Ascending aorta (tissue), 2 donors: ENCODE measurements at regions not wholly inside any gene's neighbourhood (a gene's known extent, or its start where the extent isn't known, plus 50 kb on each side); places are given as distances from the start of the nearest gene placed in this dataset.

ENCODE experiments used
- DNase-seq, 2 donors: peaks; one replicate each; pipeline ENCODE4 v3.0.0-alpha.2; 2019; ENCODE audit warnings: low spot score in 2 of 2
- H3K27ac ChIP-seq, 2 donors: fragments of 200-600 bp; sonication (generic); one replicate each; pipeline ENCODE4 v1.5.1; 2016 to 2017; ENCODE audit warnings: mild to moderate bottlenecking in 1 of 2
- H3K27me3 ChIP-seq: fragments of 200-600 bp; sonication (generic); one replicate; pipeline ENCODE4 v1.5.1; 2017
- H3K36me3 ChIP-seq, 2 donors: fragments of 200-600 bp; sonication (generic); one replicate each; pipeline ENCODE4 v1.5.1; 2016
- H3K4me1 ChIP-seq, 2 donors: fragments of 200-600 bp; sonication (generic); one replicate each; pipeline ENCODE4 v1.5.1; 2016 to 2017; ENCODE audit warnings: mild to moderate bottlenecking in 1 of 2
- H3K4me3 ChIP-seq, 2 donors: fragments of 200-600 bp; sonication (generic); one replicate each; pipeline ENCODE4 v1.5.1; 2016 to 2017; ENCODE audit warnings: mild to moderate bottlenecking in 1 of 2
- H3K9me3 ChIP-seq, 2 donors: fragments of 200-600 bp; sonication (generic); one replicate each; pipeline ENCODE4 v1.5.1; 2016
- intact Hi-C: fragments of 100-400 bp; cut with DNase I; formaldehyde crosslinking; loops from one replicate; pipeline ENCODE4 v1.15.1; 2023
- TF ChIP-seq, protein P1 (sequence below), 3 experiments: fragments of 200-600 bp in 2 of 3; fragments of 450-650 bp in 1 of 3; sonication (generic) in 2 of 3; IDR thresholded peaks; one replicate each; pipeline ENCODE4 v1.5.1; 2016 to 2019; ENCODE audit warnings: antibody characterized with exemption in 3 of 3, mild to moderate bottlenecking in 1 of 3, moderate library complexity in 1 of 3

DNA sequence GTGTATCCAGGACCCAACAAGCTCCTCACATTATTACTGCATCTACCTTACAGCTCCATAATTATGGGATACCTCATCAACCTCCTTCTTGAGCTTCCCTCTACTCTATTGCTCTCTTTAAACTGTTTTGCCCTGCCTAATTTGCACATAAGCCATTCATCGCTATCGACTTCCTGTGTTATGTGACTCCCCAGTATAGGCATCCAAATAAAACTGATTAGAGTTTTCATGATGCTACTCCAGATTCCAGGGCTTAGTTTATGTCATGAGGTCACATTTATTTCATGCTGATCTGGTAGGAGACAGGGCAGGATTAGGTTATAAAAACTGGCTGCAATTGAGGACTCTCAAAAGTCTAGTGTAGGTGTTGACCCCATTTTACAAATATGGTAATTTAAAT lies 569.9 kb upstream of the MGAT4C start:
- TF ChIP-seq, protein P1, sequence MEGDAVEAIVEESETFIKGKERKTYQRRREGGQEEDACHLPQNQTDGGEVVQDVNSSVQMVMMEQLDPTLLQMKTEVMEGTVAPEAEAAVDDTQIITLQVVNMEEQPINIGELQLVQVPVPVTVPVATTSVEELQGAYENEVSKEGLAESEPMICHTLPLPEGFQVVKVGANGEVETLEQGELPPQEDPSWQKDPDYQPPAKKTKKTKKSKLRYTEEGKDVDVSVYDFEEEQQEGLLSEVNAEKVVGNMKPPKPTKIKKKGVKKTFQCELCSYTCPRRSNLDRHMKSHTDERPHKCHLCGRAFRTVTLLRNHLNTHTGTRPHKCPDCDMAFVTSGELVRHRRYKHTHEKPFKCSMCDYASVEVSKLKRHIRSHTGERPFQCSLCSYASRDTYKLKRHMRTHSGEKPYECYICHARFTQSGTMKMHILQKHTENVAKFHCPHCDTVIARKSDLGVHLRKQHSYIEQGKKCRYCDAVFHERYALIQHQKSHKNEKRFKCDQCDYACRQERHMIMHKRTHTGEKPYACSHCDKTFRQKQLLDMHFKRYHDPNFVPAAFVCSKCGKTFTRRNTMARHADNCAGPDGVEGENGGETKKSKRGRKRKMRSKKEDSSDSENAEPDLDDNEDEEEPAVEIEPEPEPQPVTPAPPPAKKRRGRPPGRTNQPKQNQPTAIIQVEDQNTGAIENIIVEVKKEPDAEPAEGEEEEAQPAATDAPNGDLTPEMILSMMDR (IDR thresholded peaks at IDR 0.05): no peak
- DNase-seq: no peak
- H3K4me3 ChIP-seq: no peak overlapping the region
- no peaks in the 10 kb centered on the region for H3K27me3 ChIP-seq
- H3K36me3 ChIP-seq: no peaks in the 10 kb centered on the region
- no peaks in the 10 kb centered on the region for H3K4me1 ChIP-seq
- intact Hi-C loops: no loop called here
- no peak overlapping the region for H3K27ac ChIP-seq
- H3K9me3 ChIP-seq: no peaks in the 10 kb centered on the region

DNA sequence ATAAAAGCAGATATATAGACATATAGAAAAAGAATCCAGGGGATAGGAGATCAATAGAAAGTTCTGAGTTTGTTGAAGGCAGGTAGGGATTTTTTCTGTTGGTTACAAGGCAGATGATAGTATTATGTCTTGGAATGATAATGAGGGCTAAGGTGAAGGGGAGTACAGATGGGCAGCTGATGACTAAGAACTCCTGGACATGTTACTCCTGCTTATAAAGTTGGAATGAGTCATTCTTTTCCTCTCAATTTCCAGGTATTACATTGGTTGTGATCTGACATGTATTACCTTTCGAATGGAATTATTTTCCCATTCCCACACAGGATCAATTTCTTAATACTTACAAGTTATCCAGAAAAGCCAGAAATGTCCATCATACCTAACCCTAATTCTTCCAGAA lies 545.2 kb upstream of the MGAT4C start:
- H3K4me1 ChIP-seq: no peaks in the 10 kb centered on the region
- intact Hi-C loops: no loop called here
- no peaks in the 10 kb centered on the region for H3K27me3 ChIP-seq
- no peaks in the 10 kb centered on the region for H3K9me3 ChIP-seq
- no peak overlapping the region for H3K27ac ChIP-seq
- DNase-seq: no peak
- no peak overlapping the region for H3K4me3 ChIP-seq
- no peaks in the 10 kb centered on the region for H3K36me3 ChIP-seq
- TF ChIP-seq, protein P1 (IDR thresholded peaks at IDR 0.05): no peak

DNA sequence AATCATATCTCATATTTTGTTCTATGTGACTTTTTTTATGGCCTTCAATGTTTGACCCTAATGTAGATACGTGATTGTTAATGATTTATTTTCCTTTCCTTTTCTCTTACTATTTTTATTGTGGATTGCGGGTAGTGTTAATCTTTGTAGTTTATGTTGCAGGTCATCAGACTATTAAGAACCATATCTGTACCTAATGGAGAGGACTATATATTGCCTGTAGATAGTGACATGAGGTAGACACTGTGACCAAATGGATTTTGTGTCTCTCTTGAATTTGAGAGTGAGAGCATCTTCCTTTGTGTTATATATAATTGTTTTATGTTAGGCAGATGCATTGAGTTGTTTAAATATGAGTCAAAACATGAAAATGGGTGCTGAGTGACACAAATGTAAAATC lies 543.4 kb upstream of the MGAT4C start:
- Histone ChIP-seq H3K4me3 (no peak overlapping the region), H3K27ac (no peak overlapping the region), H3K27me3 (no peaks in the 10 kb centered on the region), H3K36me3 (no peaks in the 10 kb centered on the region), H3K9me3 (no peaks in the 10 kb centered on the region), H3K4me1 (no peaks in the 10 kb centered on the region)
- TF ChIP-seq, protein P1 (IDR thresholded peaks at IDR 0.05): no peak
- intact Hi-C loops: no loop called here
- DNase-seq: no peak

DNA sequence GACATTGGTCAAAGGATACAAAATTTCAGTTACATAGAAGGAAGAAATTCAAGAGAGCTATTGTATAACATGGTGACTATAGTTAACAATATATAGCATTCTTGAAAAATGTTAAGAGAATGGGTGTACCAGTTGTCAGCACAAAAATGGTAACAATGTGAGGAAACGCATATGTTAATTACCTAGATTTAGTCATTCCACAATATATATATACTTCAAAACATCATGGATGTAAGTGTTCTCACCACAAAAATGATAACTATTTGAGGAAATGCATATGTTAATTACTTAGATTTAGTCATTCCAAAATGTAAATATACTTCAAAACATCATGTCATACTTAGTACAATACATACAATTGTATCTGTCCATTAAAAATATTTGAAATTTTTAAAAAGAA lies 540.4 kb upstream of the MGAT4C start:
- H3K9me3 ChIP-seq: no peaks in the 10 kb centered on the region
- no peaks in the 10 kb centered on the region for H3K27me3 ChIP-seq
- TF ChIP-seq, protein P1 (IDR thresholded peaks at IDR 0.05): no peak
- H3K27ac ChIP-seq: no peak overlapping the region
- intact Hi-C loops: no loop called here
- no peaks in the 10 kb centered on the region for H3K4me1 ChIP-seq
- DNase-seq: no peak
- H3K36me3 ChIP-seq: no peaks in the 10 kb centered on the region
- H3K4me3 ChIP-seq: no peak overlapping the region

DNA sequence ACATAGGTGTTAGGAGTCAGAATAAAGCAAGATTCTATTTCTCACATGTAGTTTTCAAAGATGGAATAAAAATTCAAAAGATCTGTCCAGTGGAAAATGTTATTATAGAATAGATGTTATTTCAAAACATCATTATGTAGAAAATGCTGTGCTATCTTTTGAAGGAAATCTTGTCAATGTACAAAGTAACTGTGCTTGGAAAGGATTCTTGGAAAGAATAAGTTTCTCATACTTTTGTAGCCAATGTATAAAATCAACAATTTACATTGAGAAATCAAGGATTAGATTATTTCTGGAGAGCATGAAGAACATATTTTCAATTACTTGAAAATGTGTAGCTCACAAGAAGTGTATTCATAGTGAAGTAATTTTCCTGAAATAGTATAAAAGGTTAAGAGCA lies 532.5 kb upstream of the MGAT4C start:
- H3K4me3 ChIP-seq: no peak overlapping the region

DNA sequence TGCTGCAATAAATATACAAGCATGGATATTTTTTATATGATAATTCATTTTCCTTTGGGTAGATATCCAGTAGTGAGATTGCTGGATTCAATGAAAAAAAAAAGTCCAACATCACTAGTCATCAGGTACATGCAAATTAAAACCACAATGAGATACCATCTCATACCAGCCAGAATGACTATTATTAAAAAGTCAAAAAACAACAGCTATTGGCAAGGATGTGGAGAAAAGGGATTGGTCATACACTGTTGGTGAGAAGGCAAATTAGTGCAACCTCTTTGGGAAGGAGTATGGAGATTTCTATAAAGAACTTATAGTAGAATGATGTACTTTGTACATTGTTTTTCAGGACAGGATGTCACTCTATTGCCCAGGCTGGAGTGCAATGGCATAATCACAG lies 531.2 kb upstream of the MGAT4C start:
- DNase-seq: no peak
- H3K36me3 ChIP-seq: no peaks in the 10 kb centered on the region
- H3K27ac ChIP-seq: no peak overlapping the region
- H3K27me3 ChIP-seq: no peaks in the 10 kb centered on the region
- no peaks in the 10 kb centered on the region for H3K9me3 ChIP-seq
- TF ChIP-seq, protein P1 (IDR thresholded peaks at IDR 0.05): no peak
- intact Hi-C loops: no loop called here
- H3K4me1 ChIP-seq: no peaks in the 10 kb centered on the region
- no peak overlapping the region for H3K4me3 ChIP-seq

More for the DNA sequence above, 532.5 kb upstream of the MGAT4C start:
- no peaks in the 10 kb centered on the region for H3K36me3 ChIP-seq
- no peak for DNase-seq
- H3K27me3 ChIP-seq: no peaks in the 10 kb centered on the region
- TF ChIP-seq, protein P1 (IDR thresholded peaks at IDR 0.05): no peak
- no peaks in the 10 kb centered on the region for H3K9me3 ChIP-seq
- intact Hi-C loops: no loop called here
- H3K4me1 ChIP-seq: no peaks in the 10 kb centered on the region
- no peak overlapping the region for H3K27ac ChIP-seq
